ENCODE measurements at regions not wholly inside any gene's neighbourhood (a gene's known extent, or its start where the extent isn't known, plus 50 kb on each side); places are given as distances from the start of the nearest gene placed in this dataset.

DNA sequence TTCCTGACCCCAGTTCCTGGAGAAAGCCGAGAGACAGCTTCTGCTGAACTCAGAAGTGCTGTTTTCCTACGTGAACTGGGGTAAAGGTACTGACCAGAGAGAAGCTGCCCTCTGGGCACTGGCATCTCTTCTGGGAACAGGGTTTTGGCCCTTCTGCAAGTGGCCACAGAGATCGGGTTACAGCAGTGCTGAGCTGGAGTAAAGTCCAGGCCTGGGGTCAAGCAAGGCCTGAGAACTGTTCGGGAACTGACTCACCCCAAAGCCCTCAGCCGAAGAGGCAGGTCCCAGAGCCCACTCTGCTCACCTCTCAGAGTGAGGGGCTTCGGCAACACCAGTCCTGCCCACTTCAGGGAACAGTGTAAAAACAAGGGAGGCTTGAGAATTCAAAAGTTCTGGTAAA is 177.2 kb upstream of the RUNX1 start:
- H3K36me3 Mint-ChIP-seq (ENCODE audit: low read depth): no peaks in the 10 kb centered on the region
- H3K4me1 Mint-ChIP-seq: peaks cover 37% of the 10 kb centered on the region
- no peak for DNase-seq
- no peaks in the 10 kb centered on the region for H3K9me3 Mint-ChIP-seq
- H3K27ac Mint-ChIP-seq: no peak overlapping the region
- intact Hi-C loops (cut with micrococcal nuclease): loop anchor here (5.0 to 10.0 kb wide), 3 partner anchors 176 to 422 kb away; no protein-coding TSS in a partner anchor
- no peaks in the 10 kb centered on the region for H3K27me3 Mint-ChIP-seq
- H3K4me3 Mint-ChIP-seq: no peak overlapping the region

GRCh38 chr21:35225573-35225972 is 176.5 kb upstream of the RUNX1 start:
- DNase-seq: no peak
- no peak overlapping the region for H3K4me3 Mint-ChIP-seq
- H3K36me3 Mint-ChIP-seq (ENCODE audit: low read depth): no peaks in the 10 kb centered on the region
- no peak overlapping the region for H3K27ac Mint-ChIP-seq
- intact Hi-C loops (cut with micrococcal nuclease): loop anchor here (5.0 to 10.0 kb wide), 3 partner anchors 177 to 421 kb away; no protein-coding TSS in a partner anchor
- H3K4me1 Mint-ChIP-seq: peaks cover 37% of the 10 kb centered on the region
- no peaks in the 10 kb centered on the region for H3K27me3 Mint-ChIP-seq
- H3K9me3 Mint-ChIP-seq: no peaks in the 10 kb centered on the region

DNA sequence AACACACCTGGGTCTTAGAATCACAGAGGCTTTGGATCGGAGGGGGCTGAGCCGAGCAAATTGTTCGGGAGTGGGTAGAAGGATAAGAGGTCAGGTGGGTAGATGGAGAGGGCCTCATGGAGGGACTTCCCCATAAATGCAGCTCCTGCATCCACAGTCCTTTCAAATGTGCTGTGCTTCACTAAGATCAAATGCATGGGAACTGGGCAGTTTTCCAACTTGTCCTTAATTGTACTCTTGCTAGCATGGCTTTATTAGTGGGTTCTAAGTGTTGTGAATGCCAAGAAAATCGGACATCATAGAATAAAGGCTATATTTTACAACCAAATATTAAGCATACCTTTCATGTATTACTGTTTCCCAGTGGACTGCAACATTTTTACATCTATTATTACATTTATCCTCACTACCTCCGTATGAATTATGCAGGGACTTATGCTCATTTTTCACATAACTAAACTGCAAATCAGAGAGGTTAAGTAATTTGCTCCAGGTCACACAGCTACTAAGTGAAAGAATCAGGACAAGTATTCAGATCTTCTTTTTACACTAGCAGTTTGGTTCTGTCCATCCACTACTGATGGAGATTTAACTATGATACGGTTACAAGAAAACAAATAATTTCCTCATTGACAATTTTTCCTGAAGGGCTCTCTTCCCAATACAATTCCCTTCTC is 174.5 kb upstream of the RUNX1 start:
- Mint-ChIP-seq H3K27me3 (no peaks in the 10 kb centered on the region), H3K27ac (peak overlapping the region; percentile 63), H3K36me3 (ENCODE audit: low read depth) (no peaks in the 10 kb centered on the region), H3K4me1 (peaks cover 37% of the 10 kb centered on the region), H3K4me3 (no peak overlapping the region), H3K9me3 (no peaks in the 10 kb centered on the region)
- intact Hi-C loops (cut with micrococcal nuclease): loop anchor here (2.0 to 10.0 kb wide), 7 partner anchors 73 to 419 kb away; no protein-coding TSS in a partner anchor
- no peak for DNase-seq

GRCh38 chr21:35222541-35222941 is 173.4 kb upstream of the RUNX1 start:
- Mint-ChIP-seq H3K27ac (peak overlapping the region; percentile 63), H3K4me3 (peak overlapping the region; percentile 52), H3K4me1 (peaks cover 36% of the 10 kb centered on the region), H3K27me3 (no peaks in the 10 kb centered on the region), H3K36me3 (ENCODE audit: low read depth) (no peaks in the 10 kb centered on the region), H3K9me3 (no peaks in the 10 kb centered on the region)
- intact Hi-C loops (cut with micrococcal nuclease): loop anchor here (1.0 to 10.0 kb wide), 8 partner anchors 72 to 418 kb away; no protein-coding TSS in a partner anchor
- DNase-seq: peak; percentile 84

DNA sequence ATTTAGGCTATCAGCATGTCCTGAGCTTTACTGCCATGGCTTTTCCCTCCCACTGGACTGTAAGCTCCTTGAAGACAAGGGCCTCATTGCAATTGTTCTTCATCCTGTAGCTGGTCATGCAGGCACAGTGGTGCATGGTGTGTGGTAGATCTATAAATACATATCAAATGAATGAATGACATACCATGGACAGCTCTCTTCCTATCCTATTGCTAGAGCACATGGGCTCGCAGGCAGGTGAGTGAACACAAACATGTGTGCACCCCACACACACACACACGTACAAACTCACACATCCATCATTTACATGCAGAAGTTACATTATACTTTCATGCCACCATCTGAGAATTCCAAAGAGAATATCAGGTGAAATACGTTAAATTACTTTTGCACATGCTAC is 172.9 kb upstream of the RUNX1 start:
- Mint-ChIP-seq H3K36me3 (ENCODE audit: low read depth) (no peaks in the 10 kb centered on the region), H3K4me3 (peak overlapping the region; percentile 52), H3K27me3 (no peaks in the 10 kb centered on the region), H3K4me1 (peaks cover 33% of the 10 kb centered on the region), H3K27ac (peak overlapping the region; percentile 63), H3K9me3 (no peaks in the 10 kb centered on the region)
- intact Hi-C loops (cut with micrococcal nuclease): loop anchor here (1.0 to 10.0 kb wide), 8 partner anchors 71 to 417 kb away; no protein-coding TSS in a partner anchor
- no peak for DNase-seq

DNA sequence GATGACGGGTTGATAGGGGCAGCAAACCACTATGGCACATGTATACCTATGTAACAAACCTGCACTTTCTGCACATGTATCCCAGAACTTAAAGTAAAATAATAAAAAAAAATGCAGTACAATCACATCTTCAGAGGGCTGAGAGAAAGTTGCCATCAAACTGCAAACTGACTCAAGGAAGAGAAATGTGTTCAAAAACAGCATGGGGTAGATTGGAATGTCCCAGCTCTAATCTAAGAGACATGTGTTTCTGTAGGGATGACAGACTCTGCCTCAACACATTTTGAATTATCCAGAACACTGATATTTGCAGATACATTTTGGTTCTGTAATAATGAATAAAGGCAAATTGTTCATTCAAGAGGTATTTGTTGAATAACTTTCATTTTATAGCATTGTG is 171.2 kb upstream of the RUNX1 start:
- no peak overlapping the region for H3K27ac Mint-ChIP-seq
- peaks cover 28% of the 10 kb centered on the region for H3K4me1 Mint-ChIP-seq
- no peak for DNase-seq
- intact Hi-C loops (cut with micrococcal nuclease): loop anchor here (5.0 to 10.0 kb wide), 3 partner anchors 83 to 416 kb away; no protein-coding TSS in a partner anchor
- no peak overlapping the region for H3K4me3 Mint-ChIP-seq
- H3K27me3 Mint-ChIP-seq: no peaks in the 10 kb centered on the region
- no peaks in the 10 kb centered on the region for H3K36me3 Mint-ChIP-seq (ENCODE audit: low read depth)
- no peaks in the 10 kb centered on the region for H3K9me3 Mint-ChIP-seq

DNA sequence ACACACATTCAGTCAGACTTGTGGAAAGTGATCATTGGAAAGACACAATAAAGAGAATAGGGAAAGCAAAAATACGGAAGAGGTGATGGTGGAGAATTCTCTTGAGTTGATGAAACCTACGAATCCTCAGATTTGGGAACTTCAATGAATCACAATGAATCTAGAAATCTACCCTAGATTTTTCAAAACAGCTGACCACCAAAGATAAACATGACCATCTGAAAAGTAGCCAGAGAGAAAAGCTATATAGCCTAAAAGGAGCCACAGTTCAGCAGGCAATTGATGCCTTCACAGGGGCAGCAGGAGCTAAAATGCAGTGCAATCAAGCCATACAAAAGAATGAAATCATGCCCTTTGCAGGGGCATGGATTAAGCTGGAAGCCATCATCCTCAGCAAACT is 170.6 kb upstream of the RUNX1 start:
- H3K27ac Mint-ChIP-seq: no peak overlapping the region
- no peak for DNase-seq
- no peaks in the 10 kb centered on the region for H3K27me3 Mint-ChIP-seq
- H3K36me3 Mint-ChIP-seq (ENCODE audit: low read depth): no peaks in the 10 kb centered on the region
- H3K9me3 Mint-ChIP-seq: no peaks in the 10 kb centered on the region
- H3K4me3 Mint-ChIP-seq: no peak overlapping the region
- intact Hi-C loops (cut with micrococcal nuclease): loop anchor here (5.0 to 10.0 kb wide), 5 partner anchors 33 to 415 kb away; no protein-coding TSS in a partner anchor
- H3K4me1 Mint-ChIP-seq: peaks cover 28% of the 10 kb centered on the region

- intact Hi-C loops (cut with micrococcal nuclease): loop anchor here (5.0 kb wide), 2 partner anchors 33 to 42 kb away; no protein-coding TSS in a partner anchor
- Mint-ChIP-seq H3K36me3 (ENCODE audit: low read depth) (no peaks in the 10 kb centered on the region), H3K27me3 (no peaks in the 10 kb centered on the region), H3K4me3 (no peak overlapping the region), H3K4me1 (peaks cover 28% of the 10 kb centered on the region), H3K9me3 (no peaks in the 10 kb centered on the region), H3K27ac (no peak overlapping the region)
- no peak for DNase-seq
Observed at GRCh38 chr21:35219291-35219690, 170.2 kb upstream of the RUNX1 start.

DNA sequence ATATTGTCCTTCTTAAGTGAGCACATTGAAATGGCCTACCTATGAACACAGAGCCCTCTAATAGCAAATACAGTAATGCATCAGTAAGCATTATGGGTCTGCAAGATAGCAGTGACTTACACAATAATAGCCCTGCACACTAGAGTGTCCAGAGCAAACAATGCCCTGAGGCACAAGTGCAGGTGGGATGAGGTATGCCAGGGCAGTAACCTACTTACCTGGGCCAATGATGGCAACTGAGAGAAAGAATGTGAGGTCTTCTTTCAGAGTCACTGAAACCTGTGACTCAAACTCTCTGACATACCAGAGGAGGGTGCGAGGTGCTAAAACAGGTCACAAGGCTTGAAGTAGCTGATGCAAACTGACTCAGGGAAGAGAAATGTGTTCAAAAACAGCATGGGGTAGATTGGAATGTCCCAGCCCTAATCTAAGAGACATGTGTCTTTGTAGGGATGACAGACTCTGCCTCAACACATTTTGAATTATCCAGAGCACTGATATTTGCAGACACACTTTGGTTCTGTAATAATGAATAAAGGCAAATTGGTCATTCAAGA is 168.5 kb upstream of the RUNX1 start:
- Mint-ChIP-seq H3K4me1 (peaks cover 17% of the 10 kb centered on the region), H3K27ac (peak overlapping the region; percentile 64), H3K27me3 (no peaks in the 10 kb centered on the region), H3K9me3 (peaks cover 8% of the 10 kb centered on the region), H3K36me3 (ENCODE audit: low read depth) (no peaks in the 10 kb centered on the region), H3K4me3 (no peak overlapping the region)
- intact Hi-C loops (cut with micrococcal nuclease): loop anchor here (2.0 to 5.0 kb wide), 3 partner anchors 19 to 40 kb away; no protein-coding TSS in a partner anchor
- no peak for DNase-seq

DNA sequence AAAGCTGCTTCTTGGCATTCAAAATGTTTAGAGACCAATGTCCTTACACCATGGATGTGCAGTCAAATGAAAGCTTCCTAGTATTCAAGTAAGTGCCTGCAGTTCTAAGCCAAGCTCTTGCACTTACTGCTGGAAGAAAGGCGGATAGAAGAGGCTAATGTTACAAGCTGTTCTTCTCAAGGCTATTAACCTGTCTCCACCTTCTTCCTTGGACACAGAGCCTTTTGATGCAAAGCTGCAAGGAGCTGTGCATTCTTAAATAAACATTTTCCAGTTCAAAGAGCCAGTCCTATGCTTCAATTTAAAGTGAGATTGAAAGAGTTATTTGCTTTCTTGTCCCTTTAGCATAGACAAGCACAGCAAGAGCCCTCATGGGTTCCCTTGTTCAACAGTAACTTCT is 167.9 kb upstream of the RUNX1 start:
- no peak overlapping the region for H3K27ac Mint-ChIP-seq
- no peaks in the 10 kb centered on the region for H3K36me3 Mint-ChIP-seq (ENCODE audit: low read depth)
- H3K27me3 Mint-ChIP-seq: no peaks in the 10 kb centered on the region
- DNase-seq: no peak
- intact Hi-C loops (cut with micrococcal nuclease): loop anchor here (2.0 to 5.0 kb wide), 3 partner anchors 18 to 40 kb away; no protein-coding TSS in a partner anchor
- H3K9me3 Mint-ChIP-seq: peaks cover 8% of the 10 kb centered on the region
- peaks cover 12% of the 10 kb centered on the region for H3K4me1 Mint-ChIP-seq
- H3K4me3 Mint-ChIP-seq: no peak overlapping the region

DNA sequence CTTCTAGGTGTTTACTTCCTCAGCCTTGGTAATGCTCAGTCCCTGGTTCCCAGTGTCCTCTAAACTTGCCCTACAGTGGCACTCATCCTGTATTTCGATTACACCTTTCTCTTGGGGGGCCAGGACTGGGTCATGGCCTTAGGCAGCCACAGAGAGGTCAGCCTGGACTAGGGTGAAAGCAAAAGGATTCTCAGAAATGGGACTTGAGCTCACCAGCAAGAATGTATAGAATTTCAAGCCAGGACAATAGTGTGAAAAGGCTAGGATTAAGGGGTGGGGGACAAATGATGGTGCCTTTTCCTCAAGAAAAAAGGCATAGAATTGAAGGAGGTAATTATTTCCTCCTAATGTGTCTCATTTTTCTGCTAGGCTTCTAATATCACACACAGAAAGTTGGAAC is 166.8 kb upstream of the RUNX1 start:
- H3K27ac Mint-ChIP-seq: no peak overlapping the region
- peaks cover 8% of the 10 kb centered on the region for H3K9me3 Mint-ChIP-seq
- no peaks in the 10 kb centered on the region for H3K36me3 Mint-ChIP-seq (ENCODE audit: low read depth)
- H3K27me3 Mint-ChIP-seq: no peaks in the 10 kb centered on the region
- H3K4me3 Mint-ChIP-seq: no peak overlapping the region
- peaks cover 6% of the 10 kb centered on the region for H3K4me1 Mint-ChIP-seq
- no peak for DNase-seq
- intact Hi-C loops (cut with micrococcal nuclease): loop anchor here (2.0 to 5.0 kb wide), 3 partner anchors 17 to 39 kb away; no protein-coding TSS in a partner anchor

DNA sequence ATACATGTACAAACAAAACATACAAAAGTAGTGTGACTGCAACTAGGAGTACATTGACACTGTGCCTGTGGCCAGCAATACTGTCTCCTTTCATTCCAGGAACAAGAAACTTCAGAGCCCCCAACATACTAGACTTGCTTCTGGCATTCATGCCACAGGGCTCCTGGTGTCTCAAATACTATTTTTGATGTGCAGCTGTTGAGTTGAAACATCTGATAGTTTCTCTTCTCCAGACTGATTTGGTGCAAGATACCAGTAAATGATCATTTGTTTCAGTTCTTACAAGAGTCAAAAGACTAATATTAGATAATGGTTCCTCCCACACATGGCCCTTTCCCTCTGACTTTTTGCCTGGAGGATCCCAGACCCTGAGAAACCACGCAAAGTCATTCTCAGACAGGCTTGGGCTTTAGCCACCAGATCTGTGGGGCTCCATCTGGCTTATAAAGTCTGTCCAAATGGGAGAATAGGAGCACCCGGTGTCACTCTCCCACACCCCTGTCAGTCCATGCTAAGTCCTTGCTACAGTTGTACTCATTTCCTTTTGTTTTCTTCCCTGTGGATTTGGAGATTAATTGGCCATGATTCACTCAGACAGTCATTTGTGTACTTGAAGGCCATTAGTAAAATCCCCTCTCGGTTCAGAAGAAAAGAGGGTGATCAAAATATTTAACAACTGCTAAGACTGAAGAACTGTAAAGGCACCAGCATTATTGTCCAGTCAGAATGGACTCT is 163.5 kb upstream of the RUNX1 start:
- Mint-ChIP-seq H3K27me3 (no peaks in the 10 kb centered on the region), H3K4me3 (no peak overlapping the region), H3K27ac (no peak overlapping the region), H3K4me1 (peaks cover 5% of the 10 kb centered on the region), H3K9me3 (peaks cover 13% of the 10 kb centered on the region), H3K36me3 (ENCODE audit: low read depth) (no peaks in the 10 kb centered on the region)
- DNase-seq: no peak
- intact Hi-C loops (cut with micrococcal nuclease): no loop called here

- Mint-ChIP-seq H3K4me1 (peaks cover 3% of the 10 kb centered on the region), H3K9me3 (peaks cover 13% of the 10 kb centered on the region), H3K27ac (no peak overlapping the region), H3K36me3 (ENCODE audit: low read depth) (no peaks in the 10 kb centered on the region), H3K4me3 (no peak overlapping the region), H3K27me3 (no peaks in the 10 kb centered on the region)
- no peak for DNase-seq
- intact Hi-C loops (cut with micrococcal nuclease): no loop called here
Observed at GRCh38 chr21:35211782-35212181, 162.7 kb upstream of the RUNX1 start.

GRCh38 chr21:35210093-35210492 is 161.0 kb upstream of the RUNX1 start:
- peaks cover 13% of the 10 kb centered on the region for H3K9me3 Mint-ChIP-seq
- peaks cover 16% of the 10 kb centered on the region for H3K4me1 Mint-ChIP-seq
- intact Hi-C loops (cut with micrococcal nuclease): no loop called here
- H3K4me3 Mint-ChIP-seq: no peak overlapping the region
- no peak for DNase-seq
- H3K36me3 Mint-ChIP-seq (ENCODE audit: low read depth): no peaks in the 10 kb centered on the region
- H3K27me3 Mint-ChIP-seq: no peaks in the 10 kb centered on the region
- H3K27ac Mint-ChIP-seq: no peak overlapping the region

Data from activated CD4-positive, alpha-beta T cell treated with anti-CD3 and anti-CD28 coated beads, Interleukin-2, amount 10 ng/mL, durations not matched to agents 24 days and 14 days (primary cell).